Tibial artery (tissue), 4 donors: ENCODE measurements at regions not wholly inside any gene's neighbourhood (a gene's known extent, or its start where the extent isn't known, plus 50 kb on each side); places are given as distances from the start of the nearest gene placed in this dataset.

Source experiments
- DNase-seq, 2 donors: peaks; one replicate each; pipeline ENCODE4 v3.0.0-alpha.2; 2019
- H3K27ac ChIP-seq, 2 donors: fragments of 200-600 bp; sonication (generic) in 1 of 2; 1 replicate in 1 of 2; 2 replicates in 1 of 2; pipeline ENCODE4 v1.5.1; 2018 to 2019; ENCODE audit warnings: mild to moderate bottlenecking in 1 of 2
- H3K27me3 ChIP-seq, 2 donors: fragments of 200-600 bp; sonication (generic) in 1 of 2; one replicate each; pipeline versions ENCODE4 v1.5.1 to v1.6.0; 2016 to 2019
- H3K36me3 ChIP-seq, 3 donors: fragments of 200-600 bp; sonication (generic) in 2 of 3; one replicate each; pipeline ENCODE4 v1.5.1; 2016 to 2019; ENCODE audit warnings: mild to moderate bottlenecking in 2 of 3
- H3K4me1 ChIP-seq, 4 donors: fragments of 200-600 bp; sonication (generic) in 2 of 4; 1 replicate in 3 of 4; 2 replicates in 1 of 4; pipeline ENCODE4 v1.5.1; 2016 to 2019
- H3K4me3 ChIP-seq, 2 donors: fragments of 200-600 bp; sonication (generic) in 1 of 2; 1 replicate in 1 of 2; 2 replicates in 1 of 2; pipeline ENCODE4 v1.5.1; 2018 to 2019; ENCODE audit warnings: mild to moderate bottlenecking in 2 of 2
- H3K9me3 ChIP-seq, 3 donors: fragments of 200-600 bp; sonication (generic) in 1 of 3; one replicate each; pipeline ENCODE4 v1.5.1; 2016 to 2019
- CTCF ChIP-seq, 2 experiments: fragments of 200-600 bp in 1 of 2; fragments of 450-650 bp in 1 of 2; IDR thresholded peaks; one replicate each; pipeline ENCODE4 v1.5.1; 2017 to 2019; ENCODE audit warnings: antibody characterized with exemption in 2 of 2, mild to moderate bottlenecking in 1 of 2, moderate library complexity in 1 of 2
- intact Hi-C: fragments of 100-400 bp; cut with DNase I; formaldehyde crosslinking; loops from one replicate; pipeline ENCODE4 v1.15.0; 2023; ENCODE audit warnings: low total_unique reads

- H3K36me3 ChIP-seq, result no peaks in the 10 kb centered on the region
- TF ChIP-seq CTCF (IDR thresholded peaks at IDR 0.05), result no peak
- no peak overlapping the region for H3K27ac ChIP-seq
- no peaks in the 10 kb centered on the region for H3K9me3 ChIP-seq
- intact Hi-C loops, result no loop called here
- no peak for DNase-seq
- no peaks in the 10 kb centered on the region for H3K27me3 ChIP-seq
- no peaks in the 10 kb centered on the region for H3K4me1 ChIP-seq
- H3K4me3 ChIP-seq, result no peak overlapping the region
Measured at GRCh38 chr2:32887125-32887524, 59.6 kb upstream of the LTBP1 start.

- no peak for TF ChIP-seq CTCF (IDR thresholded peaks at IDR 0.05)
- no peak overlapping the region for H3K4me3 ChIP-seq
- peaks cover 0 to 11% (median 0%) of the 10 kb centered on the region in 4 donors for H3K4me1 ChIP-seq
- no peak overlapping the region for H3K27ac ChIP-seq
- DNase-seq, result no peak
- H3K9me3 ChIP-seq, result no peaks in the 10 kb centered on the region
- H3K27me3 ChIP-seq, result no peaks in the 10 kb centered on the region
- intact Hi-C loops, result no loop called here
- no peaks in the 10 kb centered on the region for H3K36me3 ChIP-seq
Measured at GRCh38 chr2:32894119-32894728, 52.5 kb upstream of the LTBP1 start.

GRCh38 chr2:32895424-32895823 lies 51.3 kb upstream of the LTBP1 start:
- intact Hi-C loops, result no loop called here
- H3K36me3 ChIP-seq, result no peaks in the 10 kb centered on the region
- no peaks in the 10 kb centered on the region for H3K9me3 ChIP-seq
- TF ChIP-seq CTCF (IDR thresholded peaks at IDR 0.05), result no peak
- no peak for DNase-seq
- no peaks in the 10 kb centered on the region for H3K27me3 ChIP-seq
- no peak overlapping the region for H3K4me3 ChIP-seq
- H3K27ac ChIP-seq, result no peak overlapping the region
- peaks cover 0 to 11% (median 0%) of the 10 kb centered on the region in 4 donors for H3K4me1 ChIP-seq
